ENCODE measurements at regions not wholly inside any gene's neighbourhood (a gene's known extent, or its start where the extent isn't known, plus 50 kb on each side); places are given as distances from the start of the nearest gene placed in this dataset.

DNA sequence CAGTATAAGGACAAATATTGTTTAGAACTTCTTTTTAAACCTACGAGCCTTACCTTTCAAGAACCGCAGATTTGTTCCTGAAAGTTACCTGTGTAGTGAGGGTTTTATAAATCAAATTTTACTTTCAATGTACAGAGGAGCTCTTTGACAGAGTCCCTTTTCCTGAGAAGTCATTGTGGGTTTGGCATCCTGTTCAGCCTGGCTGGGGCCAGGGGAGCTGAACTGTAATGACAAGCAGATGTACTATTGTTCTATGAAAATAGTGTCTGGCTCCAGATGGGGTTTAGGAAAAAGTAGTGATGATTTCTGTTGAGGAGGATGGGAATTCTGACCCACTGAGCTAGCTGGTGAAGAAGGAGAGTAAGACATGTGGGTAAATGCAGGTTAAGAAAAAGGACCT lies 196.2 kb upstream of the PGRMC2 start:
- no peak for DNase-seq (ENCODE audit: low spot score)

DNA sequence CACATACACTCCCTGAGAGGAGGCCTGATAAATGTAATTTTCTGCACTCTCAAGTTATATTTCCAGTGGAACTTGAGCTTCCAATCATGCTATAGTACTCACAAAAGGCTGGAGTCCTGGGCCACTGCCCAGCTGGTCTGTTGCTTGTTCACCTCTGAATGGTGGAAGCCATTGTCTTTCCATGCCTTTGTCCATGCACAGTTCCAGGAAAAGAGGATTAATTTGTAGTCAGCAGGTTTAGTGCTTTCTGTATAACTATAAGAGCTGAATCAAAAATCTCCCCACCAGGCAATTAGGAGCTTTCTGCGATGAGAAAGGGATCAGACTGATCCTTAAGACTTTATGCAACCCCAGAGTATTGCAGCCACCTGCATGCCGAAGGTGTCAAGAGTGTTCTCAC lies 195.4 kb upstream of the PGRMC2 start:
- DNase-seq (ENCODE audit: low spot score): no peak

DNA sequence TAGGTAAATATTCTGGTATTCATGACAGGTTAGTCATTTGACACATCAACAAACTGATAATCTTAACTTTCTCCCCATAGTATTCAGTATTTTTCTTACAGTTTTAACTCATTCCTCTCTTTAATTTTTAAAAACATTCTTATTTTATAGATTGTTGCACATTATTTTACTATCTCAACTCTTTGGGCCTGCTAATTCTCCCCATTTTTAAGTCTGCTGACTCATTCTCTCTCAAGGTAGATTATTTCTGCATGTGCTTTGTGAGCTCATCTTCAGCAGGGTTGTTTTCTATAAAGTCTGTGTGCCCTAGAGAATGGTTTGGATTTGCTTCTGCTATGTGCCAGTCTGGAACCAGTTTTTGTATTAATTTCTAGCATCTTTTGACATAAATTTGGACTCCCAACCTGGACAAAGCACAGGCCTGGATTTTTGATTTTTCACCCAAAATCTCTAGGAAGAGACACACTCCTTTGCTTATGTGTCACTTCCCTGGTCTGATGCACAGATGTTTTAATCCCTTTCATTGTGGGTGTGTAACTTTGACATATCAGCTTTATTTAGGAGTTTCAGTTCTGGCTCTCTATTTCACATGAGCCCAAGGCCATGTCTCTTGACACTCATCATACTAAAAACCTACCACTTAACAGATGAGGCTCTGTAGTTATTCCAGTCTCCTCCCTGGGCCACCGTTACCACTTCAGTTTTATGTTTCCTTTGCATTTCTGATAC lies 194.3 kb upstream of the PGRMC2 start:
- DNase-seq (ENCODE audit: low spot score): no peak

DNA sequence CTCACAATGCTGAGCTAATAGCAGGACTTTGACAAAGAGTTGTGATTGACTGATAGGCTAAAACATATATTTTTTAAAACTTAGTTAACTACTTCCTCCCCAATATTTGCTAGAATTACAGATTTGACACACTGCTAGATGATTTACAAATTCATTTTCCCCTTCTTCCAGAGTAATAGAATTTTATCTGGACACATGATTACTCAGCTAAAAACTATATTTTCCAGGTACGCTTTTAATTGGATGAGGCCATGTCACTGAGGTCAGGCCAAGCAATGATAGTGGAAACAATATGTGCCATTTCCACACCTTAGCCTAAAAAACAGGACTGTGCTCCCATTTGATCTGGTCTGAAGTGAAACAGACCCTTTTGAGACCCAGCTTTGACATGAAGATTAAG lies 193.3 kb upstream of the PGRMC2 start:
- DNase-seq (ENCODE audit: low spot score): no peak

DNA sequence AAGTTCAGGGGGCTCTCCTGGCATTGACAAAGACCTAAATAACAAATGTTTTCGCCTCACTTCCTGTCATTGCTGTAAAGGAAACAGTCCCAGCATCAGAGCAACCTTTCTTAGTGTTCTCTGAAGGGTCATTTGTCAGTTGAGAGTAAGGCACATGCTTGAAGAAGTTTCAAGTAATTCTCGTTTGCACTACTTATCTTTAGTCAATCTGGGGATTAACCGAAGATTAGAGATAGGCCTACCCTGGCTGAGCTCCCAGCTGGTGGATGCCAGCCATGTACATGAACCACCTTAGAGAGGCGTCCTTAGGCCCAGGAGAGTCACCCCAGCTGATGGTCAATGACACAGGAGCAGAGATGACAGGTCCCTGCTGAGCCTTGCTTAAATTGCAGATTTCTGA lies 189.9 kb upstream of the PGRMC2 start:
- DNase-seq (ENCODE audit: low spot score): no peak

DNA sequence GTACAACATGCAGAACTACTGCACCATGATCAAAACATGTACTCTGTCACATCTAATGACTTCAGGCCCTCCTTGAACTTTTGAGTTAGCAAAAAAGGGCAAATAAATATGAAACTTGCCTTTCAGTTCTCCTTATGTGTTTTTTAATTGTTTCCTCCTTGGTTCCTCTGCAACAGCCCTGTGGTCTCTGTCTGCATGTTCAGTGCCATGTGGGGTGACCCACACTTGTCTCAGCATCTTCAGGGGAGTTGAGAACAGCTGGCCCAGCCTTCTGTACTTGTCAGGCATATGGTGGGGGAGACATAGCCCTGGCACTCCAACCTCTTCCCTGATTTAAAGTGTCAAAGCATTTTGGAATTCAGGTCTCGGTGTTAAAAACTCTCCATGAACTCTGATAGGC lies 188.0 kb upstream of the PGRMC2 start:
- no peak for DNase-seq (ENCODE audit: low spot score)

GRCh38 chr4:128471576-128471975 lies 184.0 kb upstream of the PGRMC2 start:
- DNase-seq (ENCODE audit: low spot score): no peak

DNA sequence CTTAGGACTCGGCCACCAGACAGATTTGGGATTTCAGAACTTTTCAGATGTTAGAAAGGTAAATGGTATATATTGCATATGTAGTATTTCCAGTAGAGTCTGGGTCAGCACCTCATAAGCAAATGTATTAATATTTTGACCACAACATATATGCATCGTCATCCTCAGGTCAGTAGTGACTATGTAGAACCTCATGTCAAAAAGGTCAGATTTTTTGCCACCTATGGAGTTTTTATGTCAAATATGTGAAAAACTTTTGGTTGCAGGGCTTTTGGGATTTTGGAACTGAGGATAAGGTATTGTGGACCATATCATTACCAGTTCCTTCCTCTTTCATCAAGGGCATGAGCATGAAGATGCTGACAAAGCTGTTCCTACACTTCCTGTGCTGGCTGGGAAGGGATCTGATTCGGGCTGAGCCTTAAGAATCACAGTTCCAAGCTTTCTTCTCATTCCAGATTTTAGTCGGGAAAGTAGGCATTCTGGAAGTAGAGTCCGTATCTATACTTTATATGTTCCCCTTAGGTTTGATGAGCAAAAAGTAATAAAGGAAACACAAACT lies 183.0 kb upstream of the PGRMC2 start:
- no peak for DNase-seq (ENCODE audit: low spot score)

GRCh38 chr4:128468123-128468989 lies 180.7 kb upstream of the PGRMC2 start:
- DNase-seq (ENCODE audit: low spot score): peak; percentile 53

DNA sequence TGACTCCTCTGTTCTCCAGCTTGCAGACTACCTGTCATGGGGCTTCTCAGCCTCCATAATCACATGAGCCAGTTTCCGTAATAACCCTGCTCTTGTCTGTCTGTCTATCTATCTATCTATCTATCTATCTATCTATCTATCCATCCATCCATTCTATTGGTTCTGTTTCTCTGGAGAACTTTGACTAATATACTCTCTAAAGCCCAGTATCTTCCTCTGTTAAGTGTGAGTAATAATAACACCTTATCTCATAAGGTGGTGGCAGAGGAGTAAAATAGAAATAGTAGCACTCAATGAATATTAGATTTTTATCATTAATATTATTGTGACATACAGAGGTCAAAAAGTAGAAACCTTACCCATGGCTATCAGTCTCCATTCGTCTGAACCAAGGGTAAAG lies 177.9 kb upstream of the PGRMC2 start:
- DNase-seq (ENCODE audit: low spot score): no peak

GRCh38 chr4:128463006-128463405 lies 175.4 kb upstream of the PGRMC2 start:
- no peak for DNase-seq (ENCODE audit: low spot score)

GRCh38 chr4:128462103-128462783 lies 174.6 kb upstream of the PGRMC2 start:
- DNase-seq (ENCODE audit: low spot score): no peak

DNA sequence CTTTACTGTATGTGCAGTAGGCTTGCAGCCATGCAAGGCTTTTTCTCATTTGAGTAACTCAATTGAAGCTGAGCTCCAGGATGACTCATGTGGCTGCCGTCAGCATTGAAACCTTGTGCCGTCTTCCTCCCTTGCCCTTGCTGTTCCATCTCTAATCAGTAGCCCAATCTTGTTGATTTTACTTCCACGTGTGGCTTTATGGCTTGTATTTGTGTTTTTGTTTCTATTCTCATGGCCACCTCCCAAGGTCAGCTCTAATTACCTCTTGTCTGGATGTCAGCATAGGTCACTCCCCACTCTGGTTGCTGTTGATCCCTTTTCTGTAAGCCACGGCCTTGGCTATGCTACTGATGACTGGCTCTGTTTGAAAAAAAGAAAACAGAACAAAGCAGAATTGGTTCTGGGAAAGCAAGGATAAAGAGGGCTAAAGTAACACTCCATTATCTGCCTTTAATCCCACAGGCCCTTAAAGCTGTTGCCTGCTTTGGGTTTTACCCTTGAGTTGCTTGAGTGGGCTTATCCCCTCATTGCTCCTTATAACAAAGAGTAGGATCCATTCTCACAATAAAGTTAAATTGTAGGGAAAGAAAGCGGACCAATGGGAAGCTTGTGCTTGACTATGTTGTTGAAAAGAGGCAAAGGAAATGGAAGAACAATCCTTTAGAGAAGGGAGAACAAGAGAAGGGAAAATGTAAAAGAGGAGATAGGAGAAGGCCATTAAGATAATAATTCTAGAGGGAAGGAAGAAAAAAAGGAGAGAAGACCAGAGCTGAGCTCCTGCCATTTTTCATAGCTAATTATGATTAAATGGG lies 173.9 kb upstream of the PGRMC2 start:
- DNase-seq (ENCODE audit: low spot score): no peak

DNA sequence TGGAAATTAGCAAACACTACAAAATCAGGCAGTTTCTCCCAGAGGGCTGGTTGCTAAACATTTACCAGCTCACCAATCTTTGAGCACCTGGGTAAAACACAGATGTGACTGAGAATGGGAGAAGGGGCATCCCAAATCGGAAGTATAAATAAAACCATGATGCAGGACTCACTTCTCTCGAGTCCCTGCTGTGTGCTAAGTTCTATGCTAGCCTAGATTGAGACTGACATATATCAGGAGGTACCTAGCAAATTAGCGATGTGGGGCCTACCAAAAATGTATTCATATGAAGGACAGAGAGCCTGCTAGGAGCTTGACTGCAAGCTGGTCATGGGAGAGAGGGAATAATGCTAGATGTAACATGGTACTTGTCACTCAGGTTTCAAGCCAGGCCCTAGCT lies 171.9 kb upstream of the PGRMC2 start:
- DNase-seq (ENCODE audit: low spot score): no peak

DNA sequence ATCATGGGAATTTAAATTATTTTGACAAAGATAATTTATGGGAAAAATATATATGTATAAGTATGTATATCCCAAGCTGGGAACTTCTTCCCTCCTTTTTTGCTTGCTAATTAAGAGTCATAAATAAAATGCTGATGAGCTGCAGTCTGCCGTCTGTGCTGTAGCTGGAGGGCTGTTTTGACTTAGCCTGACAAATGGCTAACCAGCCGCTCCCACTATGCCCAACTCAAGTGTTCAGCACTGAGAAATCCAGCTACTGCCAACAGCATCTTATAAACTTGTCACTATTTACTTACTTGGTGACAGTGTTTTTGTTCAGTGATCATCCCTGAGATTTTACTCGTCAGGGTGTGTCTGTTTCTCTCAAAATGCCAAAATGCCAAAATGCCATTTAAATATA lies 171.2 kb upstream of the PGRMC2 start:
- DNase-seq (ENCODE audit: low spot score): no peak

DNA sequence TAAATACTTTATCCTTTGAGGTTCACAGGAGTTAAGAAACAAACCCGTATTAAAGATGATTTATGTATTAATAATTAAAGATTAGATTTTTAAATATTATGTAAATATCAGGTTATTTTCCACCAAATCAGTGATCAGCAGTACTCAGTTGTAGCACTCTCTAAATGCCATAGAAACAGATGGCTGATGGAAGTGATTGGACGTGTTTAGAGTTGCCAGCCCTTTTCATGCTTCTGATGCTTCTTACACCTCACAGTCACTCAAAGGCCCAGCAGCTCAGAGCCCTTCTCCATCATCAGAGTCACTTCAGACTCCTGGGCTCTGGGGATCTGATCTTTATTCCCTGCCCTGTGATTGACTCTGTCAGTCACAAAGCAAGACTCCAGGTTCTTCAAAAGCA lies 170.1 kb upstream of the PGRMC2 start:
- no peak for DNase-seq (ENCODE audit: low spot score)

- DNase-seq (ENCODE audit: low spot score): no peak
Observed at GRCh38 chr4:128456171-128456570, 168.6 kb upstream of the PGRMC2 start.

GRCh38 chr4:128455480-128455879 lies 167.9 kb upstream of the PGRMC2 start:
- no peak for DNase-seq (ENCODE audit: low spot score)

GRCh38 chr4:128454881-128455280 lies 167.3 kb upstream of the PGRMC2 start:
- no peak for DNase-seq (ENCODE audit: low spot score)

GRCh38 chr4:128454281-128454871 lies 166.8 kb upstream of the PGRMC2 start:
- DNase-seq (ENCODE audit: low spot score): peak; percentile 58

DNA sequence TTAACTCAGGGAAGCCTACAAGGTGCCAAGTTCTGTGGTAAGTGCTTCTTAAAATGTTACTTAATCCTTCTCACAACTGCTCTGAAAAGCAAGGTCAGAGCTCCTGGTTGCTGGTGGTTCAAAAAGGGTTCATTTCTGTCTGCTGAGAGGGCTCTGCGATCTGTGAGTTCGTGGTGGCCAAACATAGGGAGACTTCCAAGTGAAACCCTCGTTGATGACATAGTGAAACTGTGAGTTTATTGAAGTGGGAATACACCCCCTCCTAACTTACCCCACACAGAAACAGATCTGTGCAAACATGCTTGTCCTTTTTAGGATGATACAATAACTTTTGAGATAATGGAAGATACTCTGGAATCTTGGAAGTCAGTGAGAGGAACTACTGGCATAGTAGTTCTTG lies 164.8 kb upstream of the PGRMC2 start:
- no peak for DNase-seq (ENCODE audit: low spot score)
